AG04449 (cell line): ENCODE measurements at regions not wholly inside any gene's neighbourhood (a gene's known extent, or its start where the extent isn't known, plus 50 kb on each side); places are given as distances from the start of the nearest gene placed in this dataset.

Source experiments
- CTCF ChIA-PET: fragments of 350-600 bp; formaldehyde crosslinking; extraction: SDS; loops from one replicate; lab custom pipeline; 2021; ENCODE audit warnings: antibody characterized with exemption; lab: Yijun Ruan, JAX
- POLR2A ChIA-PET: fragments of 400-600, 350-600 bp; formaldehyde crosslinking; extraction: SDS; loops from one replicate; lab custom pipeline; 2020; ENCODE audit warnings: antibody characterized with exemption, inconsistent platforms; lab: Yijun Ruan, JAX
- DNase-seq: peaks from one replicate; pipeline ENCODE4 v3.0.0-alpha.2; 2010; ENCODE audit warnings: low read depth, low spot score
- H3K4me3 ChIP-seq: 2 replicates; pipeline ENCODE4 v1.5.1; 2011; ENCODE audit warnings: low read depth, mild to moderate bottlenecking, control low read depth, low read length
- TF ChIP-seq, protein P1 (sequence below): IDR thresholded peaks from one replicate; pipeline ENCODE4 v1.5.1; 2011; ENCODE audit warnings: mild to moderate bottlenecking, moderate library complexity, low read length, control low read depth, inconsistent platforms; ENCODE audit not compliant: insufficient read depth; ENCODE audit errors: missing control alignments

DNA sequence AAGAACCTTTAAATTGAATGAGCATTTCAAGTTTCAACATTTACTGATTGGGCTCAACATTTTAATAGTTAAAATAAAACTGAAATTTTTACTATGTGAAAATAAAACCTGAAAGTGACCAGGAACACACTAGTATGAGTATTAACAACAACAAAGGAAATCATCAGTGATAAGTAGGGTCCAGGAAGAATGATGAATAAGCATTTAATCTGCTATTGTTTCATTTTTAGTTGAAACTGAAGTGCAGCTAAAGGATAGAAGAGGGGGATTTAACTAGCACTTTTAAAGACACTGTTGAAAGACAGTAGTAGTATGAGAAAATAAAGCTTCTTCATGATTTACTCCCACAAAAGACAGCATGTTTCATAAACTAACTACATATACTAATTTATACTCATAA, 250.9 kb upstream of the IPO5 start:
- H3K4me3 ChIP-seq: no peak overlapping the region
- ChIA-PET CTCF (no interaction called here), POLR2A (no interaction called here)
- TF ChIP-seq, protein P1, sequence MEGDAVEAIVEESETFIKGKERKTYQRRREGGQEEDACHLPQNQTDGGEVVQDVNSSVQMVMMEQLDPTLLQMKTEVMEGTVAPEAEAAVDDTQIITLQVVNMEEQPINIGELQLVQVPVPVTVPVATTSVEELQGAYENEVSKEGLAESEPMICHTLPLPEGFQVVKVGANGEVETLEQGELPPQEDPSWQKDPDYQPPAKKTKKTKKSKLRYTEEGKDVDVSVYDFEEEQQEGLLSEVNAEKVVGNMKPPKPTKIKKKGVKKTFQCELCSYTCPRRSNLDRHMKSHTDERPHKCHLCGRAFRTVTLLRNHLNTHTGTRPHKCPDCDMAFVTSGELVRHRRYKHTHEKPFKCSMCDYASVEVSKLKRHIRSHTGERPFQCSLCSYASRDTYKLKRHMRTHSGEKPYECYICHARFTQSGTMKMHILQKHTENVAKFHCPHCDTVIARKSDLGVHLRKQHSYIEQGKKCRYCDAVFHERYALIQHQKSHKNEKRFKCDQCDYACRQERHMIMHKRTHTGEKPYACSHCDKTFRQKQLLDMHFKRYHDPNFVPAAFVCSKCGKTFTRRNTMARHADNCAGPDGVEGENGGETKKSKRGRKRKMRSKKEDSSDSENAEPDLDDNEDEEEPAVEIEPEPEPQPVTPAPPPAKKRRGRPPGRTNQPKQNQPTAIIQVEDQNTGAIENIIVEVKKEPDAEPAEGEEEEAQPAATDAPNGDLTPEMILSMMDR: no peak
- DNase-seq: no peak

DNA sequence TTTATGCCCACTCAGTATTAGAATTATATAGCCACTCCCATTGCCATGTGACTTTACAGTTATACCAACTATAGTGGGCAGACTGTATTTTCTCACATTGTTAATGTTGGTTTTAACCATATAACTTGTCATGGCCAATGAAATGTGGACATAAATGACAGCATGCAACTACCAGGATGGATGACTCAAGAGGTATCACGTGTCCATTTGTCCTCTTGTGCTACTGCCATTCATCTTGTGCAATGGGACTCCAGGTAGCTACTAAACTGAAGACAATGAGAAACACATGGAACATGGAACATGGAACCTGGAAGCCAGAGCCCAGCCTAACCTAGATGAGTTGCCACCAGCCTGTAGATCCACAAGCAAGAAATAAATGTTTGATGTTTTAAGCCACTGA, 242.7 kb upstream of the IPO5 start:
- CTCF ChIA-PET: no interaction called here
- POLR2A ChIA-PET: no interaction called here
- no peak for DNase-seq
- no peak overlapping the region for H3K4me3 ChIP-seq
- TF ChIP-seq, protein P1: no peak

DNA sequence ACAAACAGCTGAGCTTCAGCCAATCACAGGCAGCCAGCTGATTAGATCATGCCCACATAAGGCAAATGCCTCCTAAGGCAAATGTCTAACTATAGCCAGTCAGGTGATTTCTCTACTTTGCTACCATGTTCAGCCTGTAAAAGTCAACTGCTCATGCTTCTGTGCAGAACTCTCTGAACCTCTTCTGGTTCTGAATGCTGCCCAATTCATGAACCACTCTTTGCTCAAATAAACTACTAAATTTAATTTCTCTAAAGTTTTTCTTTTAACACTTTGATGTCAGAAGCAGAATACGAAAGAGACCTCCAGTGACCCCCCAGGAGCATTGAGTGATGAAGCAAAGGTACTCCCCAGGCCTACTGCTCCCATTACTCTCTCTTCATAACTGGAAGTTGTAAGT, 240.7 kb upstream of the IPO5 start:
- ChIA-PET POLR2A (no interaction called here), CTCF (no interaction called here)
- DNase-seq: no peak
- no peak overlapping the region for H3K4me3 ChIP-seq
- TF ChIP-seq, protein P1: no peak

DNA sequence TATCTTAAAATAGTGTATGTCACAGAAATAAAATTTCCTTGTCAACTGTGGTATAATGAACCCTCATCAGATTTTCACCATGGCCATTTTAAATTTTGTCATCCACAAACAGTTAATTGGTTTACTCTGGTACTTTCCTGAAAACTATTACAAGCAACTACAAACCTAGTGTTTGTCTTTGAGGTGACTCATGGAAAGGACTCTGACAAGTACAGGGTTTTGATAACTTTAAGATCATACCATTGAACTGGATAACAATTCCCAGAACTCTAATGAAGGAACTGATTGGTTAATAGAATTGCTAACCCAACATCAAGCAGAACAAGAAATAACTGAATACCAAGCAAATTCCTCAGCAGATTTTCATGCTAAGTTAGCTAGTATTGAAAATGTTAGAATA, 237.7 kb upstream of the IPO5 start:
- ChIA-PET POLR2A (no interaction called here), CTCF (no interaction called here)
- TF ChIP-seq, protein P1: no peak
- H3K4me3 ChIP-seq: no peak overlapping the region
- DNase-seq: no peak

- no peak for DNase-seq
- POLR2A ChIA-PET: no interaction called here
- CTCF ChIA-PET: no interaction called here
- H3K4me3 ChIP-seq: no peak overlapping the region
- TF ChIP-seq, protein P1: no peak
These were observed 236.7 kb upstream of the IPO5 start for GRCh38 chr13:97716746-97717145.

DNA sequence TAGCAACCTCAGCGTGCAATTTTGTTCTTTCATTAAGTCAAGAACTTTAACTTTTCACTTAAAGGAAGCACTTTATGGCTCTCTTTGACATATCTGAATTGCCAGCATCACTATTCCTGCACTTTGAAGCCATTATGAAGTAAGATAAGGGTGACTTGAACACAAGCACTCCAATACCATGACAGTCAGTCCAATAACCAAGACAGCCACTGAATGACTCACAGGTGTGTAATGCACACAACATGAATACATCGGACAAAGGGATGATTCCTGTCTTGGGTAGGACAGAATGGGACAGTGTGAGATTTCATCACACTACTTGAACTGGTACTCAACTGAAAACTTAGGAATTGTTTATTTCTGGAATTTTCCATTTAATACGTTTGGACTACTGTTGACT, 233.7 kb upstream of the IPO5 start:
- ChIA-PET POLR2A (no interaction called here), CTCF (no interaction called here)
- no peak for DNase-seq
- no peak overlapping the region for H3K4me3 ChIP-seq
- TF ChIP-seq, protein P1: no peak
